OCI-LY7 (cell line): ENCODE measurements at regions not wholly inside any gene's neighbourhood (a gene's known extent, or its start where the extent isn't known, plus 50 kb on each side); places are given as distances from the start of the nearest gene placed in this dataset.

Experiments used
- BruUV-seq: library from RNA; stranded (reverse); fragments of 400-500 nt; replicated peaks from 2 replicates; lab custom pipeline; 2021; lab: Mats Ljungman, UMichigan
- CTCF ChIA-PET: fragments of 300-600 bp; sonication (Branson Sonifier 250); formaldehyde crosslinking; loops from one replicate; lab custom pipeline; 2022; ENCODE audit warnings: antibody characterized with exemption; ENCODE audit not compliant: unreplicated experiment; lab: Charles Lee
- POLR2A ChIA-PET: fragments of 300-600 bp; sonication (Branson Sonifier 250); formaldehyde crosslinking; loops from one replicate; lab custom pipeline; 2022; ENCODE audit warnings: antibody characterized with exemption; lab: Charles Lee
- DNase-seq: peaks from one replicate; pipeline ENCODE4 v3.0.0-alpha.2; 2015; ENCODE audit warnings: low spot score
- H2AFZ ChIP-seq: fragments of 200-600 bp; sonication (generic), shearing (Covaris generic); 2 replicates; pipeline ENCODE4 v1.6.1; 2014; ENCODE audit warnings: mild to moderate bottlenecking, antibody characterized with exemption, low read length, moderate library complexity
- H3K27ac ChIP-seq: fragments of 200-600 bp; sonication (generic); 2 replicates; pipeline ENCODE4 v1.5.1; 2014; ENCODE audit warnings: mixed run types, low read depth, mild to moderate bottlenecking, moderate library complexity, low read length, inconsistent platforms; ENCODE audit not compliant: poor library complexity, severe bottlenecking
- H3K36me3 ChIP-seq: fragments of 200-600 bp; sonication (generic); 2 replicates; pipeline ENCODE4 v1.6.1; 2014; ENCODE audit warnings: mild to moderate bottlenecking, antibody characterized with exemption, low read length, moderate library complexity, mixed read lengths; ENCODE audit not compliant: insufficient read depth
- H3K4me1 ChIP-seq: fragments of 200-600 bp; sonication (generic); 2 replicates; pipeline ENCODE4 v1.5.1; 2014; ENCODE audit warnings: mild to moderate bottlenecking, low read length; ENCODE audit not compliant: insufficient read depth, poor library complexity, severe bottlenecking
- H3K4me2 ChIP-seq: fragments of 200-600 bp; sonication (generic); 2 replicates; pipeline ENCODE4 v1.6.1; 2014; ENCODE audit warnings: mild to moderate bottlenecking, low read length
- H3K4me3 ChIP-seq: fragments of 200-600 bp; sonication (generic); 2 replicates; pipeline ENCODE4 v1.5.1; 2014; ENCODE audit warnings: mild to moderate bottlenecking, low read depth, low read length; ENCODE audit not compliant: poor library complexity, severe bottlenecking
- H3K79me2 ChIP-seq: fragments of 200-600 bp; sonication (generic); 2 replicates; pipeline ENCODE4 v1.6.1; 2016; ENCODE audit warnings: low read depth, mild to moderate bottlenecking, low read length, moderate library complexity, mixed read lengths; ENCODE audit not compliant: insufficient read depth
- H3K9me2 ChIP-seq: fragments of 200-600 bp; sonication (generic); 2 replicates; pipeline ENCODE4 v1.6.1; 2016; ENCODE audit warnings: mild to moderate bottlenecking, low read length, mixed read lengths; ENCODE audit not compliant: insufficient read depth
- H3K9me3 ChIP-seq: fragments of 200-600 bp; sonication (generic); 2 replicates; pipeline ENCODE4 v1.6.1; 2014; ENCODE audit warnings: mild to moderate bottlenecking, mixed run types, low read length, mixed read lengths
- H4K20me1 ChIP-seq: fragments of 200-600 bp; sonication (generic); 2 replicates; pipeline ENCODE4 v1.6.1; 2014; ENCODE audit warnings: mild to moderate bottlenecking, antibody characterized with exemption, low read length, moderate library complexity, mixed read lengths; ENCODE audit not compliant: insufficient read depth
- EZH2phosphoT487 ChIP-seq: fragments of 200-600 bp; sonication (generic); IDR thresholded peaks from 2 replicates; pipeline ENCODE4 v1.6.1; 2018; ENCODE audit warnings: low read depth, borderline replicate concordance, mild to moderate bottlenecking, mixed run types, antibody characterized with exemption, low read length, moderate library complexity, mixed read lengths
- intact Hi-C: fragments of 100-400 bp; cut with micrococcal nuclease; formaldehyde crosslinking; loops from one replicate; pipeline ENCODE4 v1.10.0; 2022; ENCODE audit not compliant: unreplicated experiment
- TF ChIP-seq, protein P1 (sequence below): fragments of 200-600 bp; sonication (generic); conservative IDR thresholded peaks from 2 replicates; pipeline ENCODE4 v1.5.1; 2014; ENCODE audit warnings: mild to moderate bottlenecking, antibody characterized with exemption, low read length, moderate library complexity, mixed read lengths

DNA sequence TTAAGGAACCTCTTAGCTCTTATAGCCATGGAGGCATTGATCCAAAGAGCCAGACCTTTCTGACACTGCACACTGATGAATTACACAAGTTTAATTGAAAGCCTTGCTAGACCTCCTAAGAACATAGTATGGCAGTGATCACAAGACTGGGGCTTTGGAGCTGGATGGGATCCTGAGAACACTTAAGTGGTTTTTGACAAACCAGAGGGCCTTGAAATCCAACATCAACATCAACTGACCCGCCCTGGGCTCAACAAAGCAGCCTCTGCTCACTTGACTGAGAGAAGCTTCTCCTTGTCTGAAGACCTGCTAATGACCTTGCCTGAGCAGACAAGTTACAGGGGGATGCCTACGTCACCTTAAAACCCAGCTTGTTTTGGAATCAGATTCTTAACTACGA, 257.6 kb downstream of the KLF13 start:
- ChIA-PET POLR2A (no interaction called here), CTCF (no interaction called here)
- TF ChIP-seq, protein P1, sequence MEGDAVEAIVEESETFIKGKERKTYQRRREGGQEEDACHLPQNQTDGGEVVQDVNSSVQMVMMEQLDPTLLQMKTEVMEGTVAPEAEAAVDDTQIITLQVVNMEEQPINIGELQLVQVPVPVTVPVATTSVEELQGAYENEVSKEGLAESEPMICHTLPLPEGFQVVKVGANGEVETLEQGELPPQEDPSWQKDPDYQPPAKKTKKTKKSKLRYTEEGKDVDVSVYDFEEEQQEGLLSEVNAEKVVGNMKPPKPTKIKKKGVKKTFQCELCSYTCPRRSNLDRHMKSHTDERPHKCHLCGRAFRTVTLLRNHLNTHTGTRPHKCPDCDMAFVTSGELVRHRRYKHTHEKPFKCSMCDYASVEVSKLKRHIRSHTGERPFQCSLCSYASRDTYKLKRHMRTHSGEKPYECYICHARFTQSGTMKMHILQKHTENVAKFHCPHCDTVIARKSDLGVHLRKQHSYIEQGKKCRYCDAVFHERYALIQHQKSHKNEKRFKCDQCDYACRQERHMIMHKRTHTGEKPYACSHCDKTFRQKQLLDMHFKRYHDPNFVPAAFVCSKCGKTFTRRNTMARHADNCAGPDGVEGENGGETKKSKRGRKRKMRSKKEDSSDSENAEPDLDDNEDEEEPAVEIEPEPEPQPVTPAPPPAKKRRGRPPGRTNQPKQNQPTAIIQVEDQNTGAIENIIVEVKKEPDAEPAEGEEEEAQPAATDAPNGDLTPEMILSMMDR, result no peak
- no peak for TF ChIP-seq EZH2phosphoT487
- Histone ChIP-seq H3K4me3 (no peak overlapping the region), H3K9me2 (no peaks in the 10 kb centered on the region), H4K20me1 (no peaks in the 10 kb centered on the region), H3K79me2 (no peaks in the 10 kb centered on the region), H3K36me3 (no peaks in the 10 kb centered on the region), H3K9me3 (no peaks in the 10 kb centered on the region), H3K27ac (no peak overlapping the region), H3K4me1 (no peaks in the 10 kb centered on the region), H3K4me2 (no peak overlapping the region), H2AFZ (no peak overlapping the region)
- BruUV-seq, result no TSS peak
- intact Hi-C loops, result no loop called here
- DNase-seq, result no peak

DNA sequence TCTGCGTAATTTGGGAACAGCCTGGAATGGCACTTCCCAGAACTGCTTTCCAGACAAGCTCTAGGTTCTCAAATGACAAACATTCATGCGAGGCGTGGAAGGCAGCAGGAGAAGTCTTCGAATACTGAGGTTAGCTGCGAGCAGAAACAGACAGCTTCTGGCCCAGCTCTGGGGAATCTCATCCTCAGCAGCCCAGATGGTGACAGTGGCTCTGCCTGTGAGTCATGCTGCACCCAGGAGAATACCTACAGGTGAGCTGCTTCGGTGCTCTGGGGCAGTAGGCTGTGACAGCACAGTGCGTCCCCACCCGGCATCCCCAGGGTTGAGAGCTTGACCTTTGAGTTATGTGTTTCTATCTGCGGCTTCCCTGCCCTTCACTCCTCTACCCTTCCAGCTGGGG, 258.6 kb downstream of the KLF13 start:
- Histone ChIP-seq H3K9me3 (no peaks in the 10 kb centered on the region), H3K36me3 (no peaks in the 10 kb centered on the region), H3K4me2 (no peak overlapping the region), H4K20me1 (no peaks in the 10 kb centered on the region), H3K4me3 (no peak overlapping the region), H2AFZ (no peak overlapping the region), H3K79me2 (no peaks in the 10 kb centered on the region), H3K4me1 (no peaks in the 10 kb centered on the region), H3K27ac (no peak overlapping the region), H3K9me2 (no peaks in the 10 kb centered on the region)
- TF ChIP-seq, protein P1, result no peak
- no peak for TF ChIP-seq EZH2phosphoT487
- BruUV-seq, result no TSS peak
- intact Hi-C loops, result no loop called here
- DNase-seq, result no peak
- ChIA-PET POLR2A (no interaction called here), CTCF (no interaction called here)

- Histone ChIP-seq H2AFZ (no peak overlapping the region), H3K27ac (no peak overlapping the region), H3K4me3 (no peak overlapping the region), H3K4me1 (no peaks in the 10 kb centered on the region), H4K20me1 (no peaks in the 10 kb centered on the region), H3K36me3 (no peaks in the 10 kb centered on the region), H3K9me2 (no peaks in the 10 kb centered on the region), H3K79me2 (no peaks in the 10 kb centered on the region), H3K4me2 (no peak overlapping the region), H3K9me3 (no peaks in the 10 kb centered on the region)
- CTCF ChIA-PET, result no interaction called here
- POLR2A ChIA-PET, result no interaction called here
- BruUV-seq, result no TSS peak
- TF ChIP-seq EZH2phosphoT487, result no peak
- TF ChIP-seq, protein P1, result no peak
- intact Hi-C loops, result no loop called here
- DNase-seq, result no peak
Observed at GRCh38 chr15:31586841-31587240, 260.2 kb downstream of the KLF13 start.
